GM18508 (cell line): ENCODE measurements at regions not wholly inside any gene's neighbourhood (a gene's known extent, or its start where the extent isn't known, plus 50 kb on each side); places are given as distances from the start of the nearest gene placed in this dataset.

Source experiments
- ATAC-seq: cut with Tn5 transposase; IDR thresholded peaks from one replicate; pipeline ENCODE4 v1.9.1; 2021; ENCODE audit warnings: moderate number of reproducible peaks; ENCODE audit not compliant: insufficient read depth, unreplicated experiment

- ATAC-seq, result no peak
Measured at GRCh38 chr11:92845390-92845789, 124.1 kb upstream of the MTNR1B start.

- ATAC-seq, result no peak
Measured at GRCh38 chr11:92845805-92846204, 123.6 kb upstream of the MTNR1B start.

DNA sequence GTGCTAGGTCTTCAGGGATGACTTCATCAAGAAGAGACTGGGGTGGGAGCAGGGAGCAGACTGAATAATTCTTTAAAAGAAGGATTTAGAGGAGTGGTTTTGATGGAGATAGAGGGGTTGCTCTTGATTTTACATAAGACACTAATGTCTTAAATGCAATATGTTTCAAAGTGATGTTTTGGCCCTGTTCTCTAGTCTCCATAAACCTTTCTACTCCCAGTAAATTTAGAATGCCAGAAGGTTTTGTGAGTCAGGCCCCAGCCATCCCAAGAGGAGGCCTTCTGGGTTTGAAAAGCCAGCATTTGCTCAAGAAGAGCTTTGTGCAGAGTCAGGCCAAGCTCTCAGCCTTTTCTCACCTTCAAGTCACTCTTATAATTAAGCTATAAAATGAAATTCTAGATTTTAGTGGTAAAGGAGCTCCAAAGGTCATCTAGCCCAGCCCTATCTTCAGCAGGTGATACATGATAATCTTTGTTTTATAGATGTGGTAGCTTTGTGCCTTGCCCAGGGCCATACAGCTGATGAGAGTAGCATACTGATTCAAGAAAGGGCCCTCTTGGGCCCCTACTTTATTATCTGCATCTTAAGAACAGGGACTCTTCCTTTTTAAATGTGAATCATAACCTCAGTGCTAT lies 122.8 kb upstream of the MTNR1B start:
- no peak for ATAC-seq

GRCh38 chr11:92848578-92848977 lies 120.9 kb upstream of the MTNR1B start:
- no peak for ATAC-seq

DNA sequence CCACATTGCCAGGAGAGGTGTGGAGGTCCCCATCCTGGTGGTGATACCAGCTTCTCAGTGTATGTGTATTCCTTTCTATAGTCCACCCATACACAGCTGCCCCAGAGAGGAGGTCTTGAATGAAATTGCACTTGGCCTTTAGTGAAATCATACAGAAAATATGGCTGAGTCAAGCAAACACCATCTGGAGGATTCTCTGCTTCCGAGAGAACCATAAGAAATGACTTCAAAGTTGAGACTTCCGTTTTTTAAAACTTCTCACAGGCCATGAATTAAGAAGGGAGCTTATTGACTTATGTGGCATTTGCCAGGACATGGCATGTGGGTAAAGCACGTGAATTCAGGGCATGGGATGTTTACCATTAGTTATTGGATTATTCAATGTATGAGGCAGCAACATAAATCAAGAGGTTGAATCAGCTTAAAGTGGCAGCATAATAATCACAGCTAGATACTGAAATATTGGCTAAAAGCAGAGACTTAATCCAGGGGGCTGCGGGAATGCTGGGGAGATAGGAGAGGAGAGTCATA lies 119.1 kb upstream of the MTNR1B start:
- no peak for ATAC-seq

DNA sequence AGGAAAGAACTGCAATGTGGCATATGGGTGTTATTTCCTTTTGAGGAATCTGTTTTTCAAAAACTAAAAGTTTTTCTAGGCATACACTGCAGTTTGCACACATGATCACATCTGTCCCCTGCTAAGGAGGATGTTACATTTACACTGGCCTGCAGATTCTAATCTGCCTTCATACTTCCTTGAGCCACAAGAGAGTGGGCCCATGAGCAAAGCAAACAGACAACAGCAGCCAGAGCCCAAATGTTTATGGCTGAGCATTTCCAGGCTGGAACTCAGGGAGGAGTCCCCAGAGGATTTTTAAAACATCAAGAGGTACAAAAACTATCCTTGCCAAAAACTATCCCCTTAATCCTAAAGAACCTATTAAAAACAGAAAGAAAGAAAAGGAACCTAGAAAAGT lies 117.2 kb upstream of the MTNR1B start:
- ATAC-seq, result no peak

DNA sequence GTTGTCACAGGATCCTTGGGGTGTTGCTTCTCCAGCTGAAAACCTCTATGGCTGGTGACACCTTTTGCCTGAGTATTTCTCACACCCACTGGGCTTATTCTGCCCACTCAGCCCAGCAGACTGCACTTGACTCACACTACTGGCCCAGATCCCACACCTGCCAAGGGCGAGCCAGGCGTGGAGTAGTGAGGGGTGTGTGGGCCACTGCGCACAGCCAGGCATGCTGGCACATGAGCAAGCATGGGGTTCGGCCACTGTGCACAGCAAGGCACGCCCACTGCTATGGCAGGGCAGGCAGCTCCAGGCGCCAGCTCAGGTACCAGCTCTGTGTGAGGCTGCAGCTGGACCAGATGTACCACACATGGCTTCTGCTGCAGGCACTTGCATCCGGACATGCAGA lies 116.5 kb upstream of the MTNR1B start:
- no peak for ATAC-seq

- ATAC-seq, result no peak
Measured at GRCh38 chr11:92854162-92854561, 115.3 kb upstream of the MTNR1B start.

GRCh38 chr11:92854952-92855351 lies 114.5 kb upstream of the MTNR1B start:
- no peak for ATAC-seq

- no peak for ATAC-seq
Measured at GRCh38 chr11:92855607-92856405, 113.6 kb upstream of the MTNR1B start.

DNA sequence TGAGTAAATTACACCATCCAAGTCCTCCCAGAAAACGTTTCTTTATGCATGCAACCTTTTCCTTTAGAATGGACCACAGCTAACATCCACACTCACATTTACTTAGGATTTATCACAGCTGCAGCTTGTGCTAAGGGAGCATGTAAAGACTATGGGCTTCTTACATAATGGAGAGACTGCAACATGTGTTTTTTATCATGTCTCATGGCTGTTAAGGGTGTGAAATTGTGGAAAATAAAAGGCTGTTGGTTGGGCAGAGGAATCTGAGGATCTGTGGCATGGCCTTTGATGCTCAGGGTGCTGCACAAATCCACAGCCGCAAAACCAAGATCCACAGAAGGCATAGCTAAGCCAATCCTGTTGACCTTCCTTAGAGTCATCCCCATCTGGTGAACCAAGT lies 112.0 kb upstream of the MTNR1B start:
- no peak for ATAC-seq

- ATAC-seq, result no peak
Measured at GRCh38 chr11:92859156-92859690, 110.2 kb upstream of the MTNR1B start.

GRCh38 chr11:92861634-92862033 lies 107.8 kb upstream of the MTNR1B start:
- no peak for ATAC-seq

DNA sequence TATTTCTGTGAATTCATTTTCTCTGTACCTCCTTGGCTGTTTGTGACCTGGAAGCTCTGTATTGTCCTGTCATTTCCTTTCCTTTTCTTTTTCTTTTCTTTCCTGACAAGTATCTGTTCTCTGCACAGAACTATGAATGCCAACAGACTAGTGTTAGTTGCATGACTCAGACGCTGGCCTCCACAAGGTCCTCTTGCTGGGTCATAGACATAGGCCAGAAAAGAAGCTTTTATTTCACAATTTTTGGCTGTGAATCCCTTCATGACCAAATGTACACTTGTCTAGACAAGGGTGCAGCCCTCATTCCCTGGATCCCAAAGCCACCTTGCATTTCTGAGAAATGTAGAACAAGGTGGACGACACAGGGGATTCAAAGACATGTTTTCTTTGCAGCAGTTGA lies 104.1 kb upstream of the MTNR1B start:
- no peak for ATAC-seq

GRCh38 chr11:92866679-92867282 lies 102.7 kb upstream of the MTNR1B start:
- ATAC-seq, result no peak

GRCh38 chr11:92867913-92868619 lies 101.4 kb upstream of the MTNR1B start:
- no peak for ATAC-seq

DNA sequence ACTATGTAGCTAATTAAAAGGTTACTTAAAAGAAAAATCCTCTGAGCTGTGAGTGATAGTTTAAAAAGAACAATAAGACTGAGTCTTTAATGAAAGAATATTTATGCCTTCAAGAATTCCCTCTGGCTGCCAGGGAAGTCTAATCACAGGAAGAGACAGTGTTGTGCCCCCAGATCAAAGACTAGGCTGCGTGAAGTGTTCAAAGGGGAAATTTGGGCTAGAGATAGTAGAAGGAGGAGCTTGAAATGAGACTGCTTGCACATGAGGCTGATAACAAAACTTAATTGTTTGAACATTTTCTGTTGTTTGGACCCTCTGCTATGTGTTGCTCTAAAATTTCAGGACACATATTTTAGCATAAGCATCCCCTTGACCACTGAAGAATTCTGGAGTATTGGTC lies 99.7 kb upstream of the MTNR1B start:
- no peak for ATAC-seq

DNA sequence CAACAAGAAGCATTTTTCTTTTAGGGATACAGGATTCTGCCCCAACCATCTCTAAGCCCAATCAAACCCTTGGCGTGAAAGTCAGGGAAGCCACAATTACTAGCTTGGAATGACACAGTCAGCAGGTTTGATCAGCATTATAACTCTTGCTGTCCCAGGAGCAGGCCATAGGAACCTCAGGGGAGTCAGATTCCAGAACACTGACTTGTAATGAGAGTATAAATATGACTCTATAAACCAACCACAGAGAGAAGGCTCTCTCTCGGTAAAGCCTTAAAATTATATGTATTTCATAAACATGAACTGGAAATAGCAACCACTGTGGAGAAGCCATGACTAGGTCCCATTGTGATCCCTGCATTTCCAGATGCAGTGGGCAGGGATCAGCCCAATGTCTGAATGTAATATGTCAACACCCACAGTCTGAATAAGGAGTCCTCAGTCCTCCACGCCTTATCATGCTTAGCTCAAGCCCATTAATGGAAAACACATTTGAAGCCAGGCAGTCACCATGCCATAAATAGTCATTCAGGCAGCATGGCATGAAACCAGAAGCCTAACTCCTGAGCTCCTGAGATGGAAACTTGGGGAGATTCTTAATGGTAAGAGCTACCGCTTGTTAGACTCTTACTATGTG lies 99.1 kb upstream of the MTNR1B start:
- no peak for ATAC-seq

DNA sequence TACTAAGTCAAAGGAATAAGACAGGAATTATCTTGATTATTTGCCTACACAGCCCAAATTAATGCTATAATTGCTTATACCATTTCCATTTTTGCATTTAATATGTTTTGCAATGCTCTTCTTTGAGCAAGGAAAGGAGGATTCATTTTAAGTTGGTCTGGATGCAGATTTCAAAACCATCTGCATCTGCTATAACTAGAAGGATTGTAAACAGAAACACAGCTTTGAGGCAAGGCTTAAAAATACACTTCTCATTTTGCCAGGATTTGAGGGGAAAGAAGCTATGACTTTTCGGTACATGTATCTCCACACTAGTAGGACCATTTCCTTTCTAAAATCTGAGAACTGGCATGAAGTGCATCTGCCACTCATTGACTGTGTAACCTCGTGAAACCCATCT lies 95.9 kb upstream of the MTNR1B start:
- no peak for ATAC-seq

- ATAC-seq, result no peak
Measured at GRCh38 chr11:92875473-92875872, 94.0 kb upstream of the MTNR1B start.
